SU-DHL-6 (cell line): ENCODE measurements at regions not wholly inside any gene's neighbourhood (a gene's known extent, or its start where the extent isn't known, plus 50 kb on each side); places are given as distances from the start of the nearest gene placed in this dataset.

Experiments
- CTCF ChIP-seq: fragments of 200-600 bp; sonication (generic); IDR thresholded peaks from one replicate; pipeline ENCODE4 v1.5.1; 2017; ENCODE audit warnings: antibody characterized with exemption, mild to moderate bottlenecking, low read length, moderate library complexity; ENCODE audit not compliant: insufficient read depth, poor library complexity, severe bottlenecking
- EZH2phosphoT487 ChIP-seq: fragments of 200-600 bp; sonication (generic), shearing (Covaris generic); conservative IDR thresholded peaks from 2 replicates; pipeline ENCODE4 v1.6.1; 2018; ENCODE audit warnings: mild to moderate bottlenecking, antibody characterized with exemption, low read length, moderate library complexity, mixed read lengths

- TF ChIP-seq CTCF, result no peak
- no peak for TF ChIP-seq EZH2phosphoT487
These were observed 263.4 kb downstream of the OLFM3 start for GRCh38 chr1:101733340-101733739.
